ENCODE measurements at regions not wholly inside any gene's neighbourhood (a gene's known extent, or its start where the extent isn't known, plus 50 kb on each side); places are given as distances from the start of the nearest gene placed in this dataset.

DNA sequence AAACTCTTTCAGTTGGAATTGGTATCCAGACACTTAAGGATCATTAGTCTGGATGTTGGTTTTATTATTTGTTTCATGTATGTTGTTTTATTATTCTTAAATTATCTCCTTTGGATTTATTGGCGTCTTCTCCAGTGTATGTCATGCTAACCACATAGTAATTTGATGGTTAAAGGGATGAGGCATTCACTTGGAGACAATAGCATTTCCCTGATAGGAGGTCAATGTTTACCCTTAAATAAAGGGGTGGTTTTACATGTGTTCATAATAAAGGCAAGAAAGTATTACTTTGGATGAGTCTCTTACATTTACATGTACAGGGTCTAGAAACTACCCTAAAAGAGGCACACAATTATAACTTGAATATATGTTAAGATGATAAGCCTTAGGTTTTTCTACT, 51.2 kb upstream of the RNF144B start:
- no peak for DNase-seq (ENCODE audit: low spot score)

DNA sequence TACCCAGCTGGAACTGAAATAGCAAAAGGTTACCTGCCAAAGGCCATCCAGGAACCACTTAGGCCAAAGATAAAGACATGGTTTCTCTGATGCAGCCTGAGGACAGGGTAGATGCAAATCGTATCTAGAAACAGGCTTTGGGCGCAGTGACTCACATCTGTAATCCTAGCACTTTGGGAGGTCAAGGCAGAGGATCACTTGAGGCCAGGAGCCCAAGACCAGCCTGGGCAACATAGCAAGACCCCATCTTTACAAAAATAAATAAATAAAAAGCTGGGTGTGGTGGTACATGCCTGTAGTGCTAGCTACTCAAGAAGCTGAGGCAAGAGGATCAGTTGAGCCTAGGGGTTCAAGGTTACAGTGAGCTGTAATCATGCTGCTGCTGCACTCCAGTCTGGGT, 52.9 kb upstream of the RNF144B start:
- DNase-seq (ENCODE audit: low spot score): no peak

DNA sequence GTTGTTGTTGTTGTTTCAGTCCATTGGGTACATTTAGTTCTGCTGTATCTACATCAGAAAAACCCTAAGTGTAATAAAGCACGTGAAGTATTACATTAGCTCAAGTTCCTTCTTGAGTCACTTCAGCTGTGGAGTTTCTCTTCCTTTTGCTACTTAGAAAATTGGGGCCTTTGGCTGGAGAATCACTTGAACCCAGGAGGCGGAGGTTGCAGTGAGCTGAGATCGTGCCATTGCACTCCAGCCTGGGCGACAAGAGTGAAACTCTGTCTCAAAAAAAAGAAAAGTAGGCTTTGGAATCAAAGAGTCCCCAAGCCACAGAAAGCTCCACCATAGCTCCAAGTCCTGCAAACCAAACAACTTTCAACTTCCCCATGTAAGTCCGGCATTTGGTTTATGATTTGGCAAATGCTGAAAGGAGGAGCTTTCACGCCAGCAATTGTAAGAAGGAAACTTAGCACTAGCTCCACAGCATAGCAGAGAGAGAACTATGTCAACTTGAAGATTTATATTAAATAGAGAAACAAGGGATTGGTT, 56.5 kb upstream of the RNF144B start:
- no peak for DNase-seq (ENCODE audit: low spot score)

DNA sequence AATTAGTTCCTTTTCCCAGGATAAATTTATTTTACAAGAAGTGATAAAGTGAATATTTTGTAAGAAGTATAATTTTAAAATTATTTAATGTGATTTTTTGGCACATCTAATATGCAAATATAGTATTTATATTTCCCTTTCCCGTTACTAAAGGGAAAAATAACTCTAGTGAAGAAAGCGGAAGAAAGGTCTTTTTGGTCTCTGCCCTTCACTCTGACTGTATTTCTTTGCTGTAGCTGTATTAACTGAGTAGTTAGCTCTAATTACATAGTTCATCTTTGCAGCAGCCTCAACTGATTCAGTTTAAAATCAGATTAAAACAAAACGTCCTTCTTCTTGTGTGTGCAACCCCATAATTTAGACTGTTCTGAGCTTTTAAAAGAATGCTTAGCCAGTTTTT, 57.4 kb upstream of the RNF144B start:
- DNase-seq (ENCODE audit: low spot score): no peak

DNA sequence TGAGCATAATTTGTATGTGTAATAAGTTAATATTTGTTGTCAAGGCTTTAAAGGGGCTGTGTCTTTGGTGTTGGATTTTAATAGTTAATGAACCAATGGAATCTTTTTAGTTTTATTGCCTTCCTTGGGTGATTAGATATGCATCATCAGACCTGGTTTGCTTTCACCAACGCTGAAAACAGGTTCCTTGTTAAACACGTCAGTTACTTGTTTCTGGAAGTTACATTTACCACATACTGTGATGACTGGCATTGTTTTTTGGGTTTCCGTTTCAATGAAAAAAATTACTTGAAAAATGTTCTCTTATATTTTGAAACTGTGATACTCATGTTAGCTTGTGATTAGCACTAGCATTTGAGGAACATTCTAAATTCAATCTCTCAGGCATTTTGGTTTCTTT, 58.6 kb upstream of the RNF144B start:
- DNase-seq (ENCODE audit: low spot score): no peak

DNA sequence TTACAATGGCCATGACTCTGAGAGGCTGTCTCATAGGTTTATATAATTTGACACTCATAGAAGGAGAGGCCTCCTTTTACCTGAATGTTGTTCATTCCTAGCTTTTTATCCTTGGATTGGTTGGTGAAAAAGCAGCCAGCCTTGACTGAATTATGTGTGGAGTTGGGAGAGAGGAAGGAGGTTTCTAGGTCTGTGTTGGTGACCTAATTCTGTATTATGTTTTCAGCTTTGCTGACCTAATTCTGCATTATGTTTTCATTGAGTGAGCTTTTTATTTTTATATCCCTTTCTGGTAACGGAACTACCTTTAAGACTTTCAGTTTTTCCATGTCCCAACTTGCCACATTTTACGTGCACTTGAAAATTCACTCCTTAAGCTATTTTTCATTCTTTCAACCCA, 59.1 kb upstream of the RNF144B start:
- DNase-seq (ENCODE audit: low spot score): no peak

DNA sequence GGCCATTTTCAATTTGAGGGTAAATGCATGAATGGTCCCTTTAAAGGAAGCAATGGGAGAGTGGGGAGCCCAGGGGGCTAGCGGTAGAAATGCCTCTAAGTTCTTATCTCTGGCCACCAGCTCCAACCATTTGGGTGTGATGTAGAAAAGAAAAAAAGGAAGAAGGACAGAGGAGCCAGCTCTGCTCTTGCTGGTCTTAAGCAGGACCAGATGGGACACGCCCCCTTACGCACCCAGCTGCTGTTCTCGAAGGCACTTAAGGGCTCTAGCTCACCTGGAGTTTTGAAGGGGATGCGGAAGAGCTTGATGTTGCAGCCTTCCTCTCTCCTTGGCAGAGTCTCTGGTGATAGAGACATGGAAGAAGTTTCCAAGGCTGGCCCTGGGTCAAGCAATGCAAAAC, 59.5 kb upstream of the RNF144B start:
- no peak for DNase-seq (ENCODE audit: low spot score)

DNA sequence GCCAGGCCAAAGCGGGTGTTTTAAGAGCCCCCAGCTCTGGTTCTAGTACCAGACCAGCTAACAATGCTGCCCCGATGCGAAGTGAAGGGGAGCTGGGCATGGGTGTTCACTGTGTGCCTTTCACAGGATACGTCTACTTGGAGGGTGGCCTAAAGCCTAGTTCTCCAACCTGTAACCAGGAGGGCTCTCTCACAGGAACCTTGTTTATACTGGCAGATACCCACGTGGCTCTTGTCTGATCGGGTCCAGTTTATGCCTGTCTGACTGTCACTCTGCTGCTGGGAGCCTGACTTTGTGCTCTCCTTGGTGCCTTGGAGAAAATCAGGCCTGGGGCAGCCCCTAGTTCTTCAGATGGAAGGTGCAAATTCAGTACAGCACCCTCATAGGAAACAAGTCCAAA, 60.2 kb upstream of the RNF144B start:
- no peak for DNase-seq (ENCODE audit: low spot score)

DNA sequence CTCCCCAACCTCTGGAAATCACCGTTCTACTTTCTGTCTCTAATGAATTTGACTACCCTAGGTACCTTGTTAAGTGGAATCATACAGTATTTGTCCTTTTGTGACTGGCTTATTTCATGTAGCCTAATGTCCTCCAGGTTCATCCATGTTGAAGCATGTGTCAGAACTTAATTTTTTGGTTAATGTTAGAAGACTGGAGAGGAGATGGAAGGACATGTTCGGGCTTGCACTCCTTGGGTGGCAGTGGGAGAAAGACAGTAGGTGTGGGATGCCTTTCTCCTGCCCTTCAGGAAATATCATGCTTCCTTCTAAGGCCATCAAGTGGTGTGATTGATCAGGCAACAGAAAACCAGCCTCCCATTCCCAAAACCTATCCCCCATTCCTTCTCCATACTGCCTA, 61.1 kb upstream of the RNF144B start:
- DNase-seq (ENCODE audit: low spot score): no peak

DNA sequence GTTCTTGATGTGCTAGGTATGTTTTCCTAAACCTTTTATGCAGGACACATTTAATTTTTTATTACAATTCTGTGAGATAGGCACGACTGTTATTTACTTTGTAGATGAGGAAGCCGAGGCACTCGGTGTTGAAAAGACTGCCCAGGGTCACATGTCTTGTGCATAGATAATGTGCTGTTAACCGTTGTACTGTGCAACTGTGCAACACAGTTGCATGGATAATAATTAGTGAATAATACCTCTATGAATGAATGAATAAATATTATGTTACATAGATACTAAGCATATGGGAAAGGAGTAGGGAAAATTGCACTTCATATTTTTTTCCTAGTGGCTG, 60.3 kb upstream of the DEK start:
- DNase-seq (ENCODE audit: low spot score): no peak

DNA sequence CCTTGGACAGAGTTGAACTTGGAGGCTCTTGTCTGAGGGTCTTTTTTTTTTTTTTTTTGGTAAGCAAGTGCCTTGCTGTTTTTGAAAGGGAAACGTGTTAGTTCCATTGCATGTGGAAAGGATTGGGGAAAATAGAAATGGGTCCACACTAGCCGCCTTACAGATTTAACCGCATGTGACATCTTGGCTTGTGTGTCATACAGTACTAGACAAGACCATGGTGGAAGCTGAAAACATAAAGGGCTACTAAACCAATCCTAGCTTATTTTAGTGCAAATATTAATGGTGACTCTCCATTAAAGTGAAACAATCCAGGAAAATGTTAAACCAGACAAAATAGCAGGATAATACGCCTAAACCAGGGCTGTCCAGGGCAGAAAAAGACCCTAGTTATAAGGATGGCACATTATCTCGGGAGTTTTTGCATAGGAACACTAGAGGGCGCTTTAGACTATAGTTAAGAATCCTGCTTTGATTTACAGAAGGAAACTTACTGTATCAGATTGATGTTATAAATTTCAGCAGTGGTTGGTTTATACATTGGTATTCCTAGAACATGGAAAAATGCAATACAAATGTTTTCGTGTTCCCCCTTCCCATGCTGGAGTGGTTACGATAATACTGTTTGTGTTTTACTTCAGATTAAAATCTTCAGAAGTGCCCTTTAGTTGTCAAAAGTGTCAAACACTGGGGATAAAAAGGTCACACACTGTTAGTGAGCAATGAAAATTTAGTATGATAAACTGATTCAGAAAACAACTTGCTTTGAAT, 59.8 kb upstream of the DEK start:
- peak; percentile 40 for DNase-seq (ENCODE audit: low spot score)

DNA sequence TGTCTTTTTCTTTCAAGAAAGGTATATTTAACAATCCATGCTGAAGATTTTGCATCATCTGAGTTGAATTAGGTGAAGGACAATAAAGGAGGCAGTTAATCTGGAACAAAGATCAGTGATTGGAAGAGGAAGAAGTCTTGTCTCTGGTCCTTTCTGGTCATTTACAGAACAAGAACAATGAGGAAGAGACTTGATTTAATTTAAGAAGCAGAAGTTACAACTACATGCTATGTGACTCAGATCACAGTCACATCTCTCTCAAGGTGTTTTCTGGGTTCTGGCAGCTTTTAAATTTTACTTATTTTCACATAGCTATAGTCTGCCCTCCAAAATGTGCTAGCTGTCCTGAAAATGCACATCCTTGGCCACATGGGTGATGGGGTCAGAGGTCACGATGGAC, 53.5 kb upstream of the DEK start:
- DNase-seq (ENCODE audit: low spot score): no peak

DNA sequence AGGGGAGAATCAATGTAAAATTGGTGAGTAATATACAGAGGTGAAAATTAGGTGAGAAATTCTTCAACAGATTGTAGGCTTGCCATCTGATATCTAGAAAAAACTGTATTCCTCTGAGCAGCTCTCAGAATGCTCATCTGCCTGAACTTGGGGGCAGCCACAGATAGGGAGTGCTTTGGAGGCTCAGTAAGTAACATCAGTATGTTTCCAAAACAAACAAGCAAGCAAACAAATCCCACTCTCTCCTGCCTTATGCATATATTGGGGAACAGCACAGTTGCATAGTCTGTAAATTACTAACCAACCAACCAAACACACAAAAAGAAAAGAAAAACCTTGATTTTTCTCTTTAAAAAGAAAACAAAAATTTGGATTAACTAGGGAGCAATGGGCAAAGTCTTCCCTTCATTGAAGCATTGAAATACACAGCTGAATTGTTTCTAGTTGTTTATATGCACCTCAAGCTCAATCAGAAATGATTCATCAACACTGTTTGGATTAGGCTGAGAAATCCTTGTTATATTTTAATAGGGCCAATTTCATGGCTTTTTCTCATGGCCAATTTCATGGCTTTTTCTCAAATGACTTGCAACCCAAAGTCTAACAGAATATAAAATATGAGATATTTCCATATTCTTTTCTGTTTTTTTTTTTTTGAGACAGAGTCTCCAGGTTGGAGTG, 50.1 kb upstream of the DEK start:
- no peak for DNase-seq (ENCODE audit: low spot score)

Measured in cerebellar cortex (tissue), 1 donor.